Prostate gland (tissue), 2 donors: ENCODE measurements at regions not wholly inside any gene's neighbourhood (a gene's known extent, or its start where the extent isn't known, plus 50 kb on each side); places are given as distances from the start of the nearest gene placed in this dataset.

Source experiments
- DNase-seq: peaks from one replicate; pipeline ENCODE4 v3.0.0-alpha.2; 2019; ENCODE audit warnings: low spot score
- H3K27ac ChIP-seq, 2 donors: fragments of 200-600 bp; sonication (generic); 2 replicates each; pipeline ENCODE4 v1.5.1; 2017 to 2019
- H3K27me3 ChIP-seq: fragments of 200-600 bp; sonication (generic); replicated peaks from 2 replicates; pipeline ENCODE4 v1.5.1; 2019; ENCODE audit not compliant: insufficient read depth
- H3K36me3 ChIP-seq, 2 donors: fragments of 200-600 bp; sonication (generic); 1 replicate in 1 of 2; 2 replicates in 1 of 2; pipeline versions ENCODE4 v1.5.1 to v1.8.1; 2017 to 2019
- H3K4me1 ChIP-seq: fragments of 200-600 bp; sonication (generic); replicated peaks from 2 replicates; pipeline ENCODE4 v1.5.1; 2019
- H3K4me3 ChIP-seq, 2 donors: fragments of 200-600 bp; sonication (generic); 2 replicates each; pipeline ENCODE4 v1.5.1; 2017 to 2019
- H3K9me3 ChIP-seq: fragments of 200-600 bp; sonication (generic); 2 replicates; pipeline ENCODE4 v1.5.1; 2017
- POLR2A ChIP-seq: fragments of 450-650 bp; IDR thresholded peaks from one replicate; pipeline ENCODE4 v1.6.1; 2016; ENCODE audit warnings: antibody characterized with exemption, mild to moderate bottlenecking
- POLR2AphosphoS5 ChIP-seq: sonication (generic); formaldehyde crosslinking; IDR thresholded peaks from one replicate; pipeline ENCODE4 v1.6.1; 2017; ENCODE audit warnings: antibody characterized with exemption
- WGBS: methylation state at CpG from one replicate; pipeline ENCODE4 v1.1.5; 2018; 5-methylcytosine and 5-hydroxymethylcytosine counted together
- intact Hi-C: fragments of 100-400 bp; cut with DNase I; formaldehyde crosslinking; loops from one replicate; pipeline ENCODE4 v1.14.2; 2022
- TF ChIP-seq, protein P1 (sequence below), 4 experiments: fragments of 200-600 bp in 2 of 4; fragments of 450-650 bp in 2 of 4; sonication (generic) in 2 of 4; IDR thresholded peaks; 1 replicate in 3 of 4; 2 replicates in 1 of 4; pipeline ENCODE4 v1.5.1; 2016 to 2019; ENCODE audit warnings: antibody characterized with exemption in 4 of 4, mild to moderate bottlenecking in 2 of 4, moderate library complexity in 2 of 4

- H3K36me3 ChIP-seq, result no peaks in the 10 kb centered on the region
- H3K27ac ChIP-seq, result no peak overlapping the region
- H3K27me3 ChIP-seq, result no peaks in the 10 kb centered on the region
- WGBS, result 90% methylated on average over 2 of the region's 2 CpGs
- no peaks in the 10 kb centered on the region for H3K9me3 ChIP-seq
- H3K4me3 ChIP-seq, result no peak overlapping the region
- no peak for DNase-seq
- intact Hi-C loops, result no loop called here
- no peak for TF ChIP-seq POLR2AphosphoS5
- no peaks in the 10 kb centered on the region for H3K4me1 ChIP-seq
Observed at GRCh38 chr6:54632984-54633565, 213.5 kb upstream of the FAM83B start.

- intact Hi-C loops, result no loop called here
- Histone ChIP-seq H3K9me3 (no peaks in the 10 kb centered on the region), H3K36me3 (no peaks in the 10 kb centered on the region), H3K27ac (no peak overlapping the region), H3K27me3 (no peaks in the 10 kb centered on the region), H3K4me3 (no peak overlapping the region), H3K4me1 (no peaks in the 10 kb centered on the region)
- 72% methylated on average over 4 of the region's 4 CpGs for WGBS
- no peak for TF ChIP-seq POLR2AphosphoS5
- TF ChIP-seq, protein P1, sequence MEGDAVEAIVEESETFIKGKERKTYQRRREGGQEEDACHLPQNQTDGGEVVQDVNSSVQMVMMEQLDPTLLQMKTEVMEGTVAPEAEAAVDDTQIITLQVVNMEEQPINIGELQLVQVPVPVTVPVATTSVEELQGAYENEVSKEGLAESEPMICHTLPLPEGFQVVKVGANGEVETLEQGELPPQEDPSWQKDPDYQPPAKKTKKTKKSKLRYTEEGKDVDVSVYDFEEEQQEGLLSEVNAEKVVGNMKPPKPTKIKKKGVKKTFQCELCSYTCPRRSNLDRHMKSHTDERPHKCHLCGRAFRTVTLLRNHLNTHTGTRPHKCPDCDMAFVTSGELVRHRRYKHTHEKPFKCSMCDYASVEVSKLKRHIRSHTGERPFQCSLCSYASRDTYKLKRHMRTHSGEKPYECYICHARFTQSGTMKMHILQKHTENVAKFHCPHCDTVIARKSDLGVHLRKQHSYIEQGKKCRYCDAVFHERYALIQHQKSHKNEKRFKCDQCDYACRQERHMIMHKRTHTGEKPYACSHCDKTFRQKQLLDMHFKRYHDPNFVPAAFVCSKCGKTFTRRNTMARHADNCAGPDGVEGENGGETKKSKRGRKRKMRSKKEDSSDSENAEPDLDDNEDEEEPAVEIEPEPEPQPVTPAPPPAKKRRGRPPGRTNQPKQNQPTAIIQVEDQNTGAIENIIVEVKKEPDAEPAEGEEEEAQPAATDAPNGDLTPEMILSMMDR (IDR thresholded peaks at IDR 0.05), result no peak
- no peak for TF ChIP-seq POLR2A
- no peak for DNase-seq
Observed at GRCh38 chr6:54633601-54634000, 213.0 kb upstream of the FAM83B start.

- Histone ChIP-seq H3K4me1 (no peaks in the 10 kb centered on the region), H3K4me3 (no peak overlapping the region), H3K36me3 (no peaks in the 10 kb centered on the region), H3K27ac (no peak overlapping the region), H3K27me3 (no peaks in the 10 kb centered on the region), H3K9me3 (no peaks in the 10 kb centered on the region)
- TF ChIP-seq, protein P1 (IDR thresholded peaks at IDR 0.05), result no peak
- TF ChIP-seq POLR2AphosphoS5 (no peak), POLR2A (no peak)
- WGBS, result 85% methylated on average over 1 of the region's 1 CpG
- intact Hi-C loops, result no loop called here
- DNase-seq, result no peak
Observed at GRCh38 chr6:54640911-54641310, 205.7 kb upstream of the FAM83B start.

GRCh38 chr6:54646069-54646950 is 200.3 kb upstream of the FAM83B start:
- 37% methylated on average over 4 of the region's 4 CpGs for WGBS
- DNase-seq, result no peak
- Histone ChIP-seq H3K4me3 (no peak overlapping the region), H3K27me3 (no peaks in the 10 kb centered on the region), H3K27ac (no peak overlapping the region), H3K36me3 (no peaks in the 10 kb centered on the region), H3K4me1 (no peaks in the 10 kb centered on the region), H3K9me3 (no peaks in the 10 kb centered on the region)
- TF ChIP-seq POLR2AphosphoS5 (no peak), POLR2A (no peak)
- TF ChIP-seq, protein P1 (IDR thresholded peaks at IDR 0.05), result no peak
- intact Hi-C loops, result no loop called here

GRCh38 chr6:54646951-54647664 is 199.5 kb upstream of the FAM83B start:
- WGBS, result 78% methylated on average over 8 of the region's 8 CpGs
- no peak overlapping the region for H3K4me3 ChIP-seq
- H3K4me1 ChIP-seq, result no peaks in the 10 kb centered on the region
- H3K27ac ChIP-seq, result no peak overlapping the region
- TF ChIP-seq, protein P1 (IDR thresholded peaks at IDR 0.05), result no peak
- TF ChIP-seq POLR2A, result no peak
- no peak for TF ChIP-seq POLR2AphosphoS5
- no peaks in the 10 kb centered on the region for H3K36me3 ChIP-seq
- intact Hi-C loops, result no loop called here
- DNase-seq, result no peak
- H3K27me3 ChIP-seq, result no peaks in the 10 kb centered on the region
- no peaks in the 10 kb centered on the region for H3K9me3 ChIP-seq
